Mammary epithelial cell (primary cell): ENCODE measurements at regions not wholly inside any gene's neighbourhood (a gene's known extent, or its start where the extent isn't known, plus 50 kb on each side); places are given as distances from the start of the nearest gene placed in this dataset.

Experiments used
- CTCF ChIP-seq, 2 donors: IDR thresholded peaks in 1 of 2; conservative IDR thresholded peaks in 1 of 2; 2 replicates each; pipeline ENCODE4 v1.5.1; 2011 to 2012; ENCODE audit warnings: inconsistent platforms in 2 of 2, low read length in 2 of 2, mild to moderate bottlenecking in 2 of 2, control low read depth in 1 of 2, low read depth in 1 of 2; ENCODE audit not compliant: insufficient read depth in 1 of 2; ENCODE audit errors: extremely low read depth in 1 of 2
- EZH2 ChIP-seq: IDR thresholded peaks from 2 replicates; pipeline ENCODE4 v1.6.1; 2012; ENCODE audit warnings: low read length, inconsistent platforms, borderline replicate concordance

- no peak for TF ChIP-seq CTCF (conservative IDR thresholded peaks at IDR 0.05 in 1 of 2, IDR thresholded peaks at IDR 0.05 in 1 of 2; ENCODE audit: extremely low read depth in 1 of 2, insufficient read depth in 1 of 2, low read depth in 1 of 2, low read length in 2 of 2)
- TF ChIP-seq EZH2 = no peak
Observed at GRCh38 chr6:11283629-11284028, 51.2 kb upstream of the NEDD9 start.
